ENCODE measurements at regions not wholly inside any gene's neighbourhood (a gene's known extent, or its start where the extent isn't known, plus 50 kb on each side); places are given as distances from the start of the nearest gene placed in this dataset.
"Not testable (repeated sequence)": the region's sequence is repeated elsewhere in the genome, so short reads cannot be mapped to it uniquely, and the experiment has no call there.

GRCh38 chr16:72657791-72658190, 390.1 kb downstream of the ZFHX3 start:
- no peak for DNase-seq (ENCODE audit: low read depth, low spot score)

DNA sequence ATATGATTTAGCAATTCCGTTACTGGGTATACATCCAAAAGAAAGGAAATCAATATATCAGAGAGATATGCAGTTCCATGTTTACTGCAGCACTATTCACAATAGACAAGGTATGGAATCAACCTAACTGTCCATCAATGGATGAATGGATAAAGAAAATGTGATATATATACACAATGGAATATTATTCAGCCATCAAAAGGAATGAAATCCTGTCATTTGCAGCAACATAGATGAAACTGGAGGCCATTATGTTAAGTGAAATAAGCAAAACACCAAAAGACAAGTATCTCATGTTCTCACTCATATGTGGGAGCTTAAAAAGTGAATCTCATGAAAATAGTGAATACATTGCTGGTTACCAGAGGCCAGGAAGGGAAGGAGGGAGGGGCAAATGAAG, 390.8 kb downstream of the ZFHX3 start:
- no peak for DNase-seq (ENCODE audit: low read depth, low spot score)

GRCh38 chr16:72654535-72654934, 393.4 kb downstream of the ZFHX3 start:
- no peak for DNase-seq (ENCODE audit: low read depth, low spot score)

- no peak for DNase-seq (ENCODE audit: low read depth, low spot score)
These were observed 398.5 kb downstream of the ZFHX3 start for GRCh38 chr16:72649254-72649944.

DNA sequence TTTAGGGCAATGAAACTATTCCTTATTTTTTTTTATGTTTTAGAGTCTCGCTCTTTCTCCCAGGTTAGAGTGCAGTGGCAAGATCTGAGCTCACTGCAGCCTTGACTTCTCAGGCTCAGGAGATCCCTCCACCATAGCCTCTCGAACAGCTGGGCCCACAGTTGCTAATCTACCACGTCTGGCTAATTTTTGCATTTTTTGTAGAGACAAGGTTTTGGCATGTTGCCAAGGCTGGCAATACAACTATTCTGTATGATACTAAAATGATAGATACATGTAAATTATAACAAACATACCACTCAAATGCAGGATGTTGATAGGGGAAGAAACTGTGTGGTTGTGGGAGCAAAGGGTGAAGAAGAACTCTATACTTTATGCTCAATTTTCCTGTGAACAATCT, 401.3 kb downstream of the ZFHX3 start:
- no peak for DNase-seq (ENCODE audit: low read depth, low spot score)

GRCh38 chr16:72645538-72645937, 402.4 kb downstream of the ZFHX3 start:
- DNase-seq (ENCODE audit: low read depth, low spot score): no peak

DNA sequence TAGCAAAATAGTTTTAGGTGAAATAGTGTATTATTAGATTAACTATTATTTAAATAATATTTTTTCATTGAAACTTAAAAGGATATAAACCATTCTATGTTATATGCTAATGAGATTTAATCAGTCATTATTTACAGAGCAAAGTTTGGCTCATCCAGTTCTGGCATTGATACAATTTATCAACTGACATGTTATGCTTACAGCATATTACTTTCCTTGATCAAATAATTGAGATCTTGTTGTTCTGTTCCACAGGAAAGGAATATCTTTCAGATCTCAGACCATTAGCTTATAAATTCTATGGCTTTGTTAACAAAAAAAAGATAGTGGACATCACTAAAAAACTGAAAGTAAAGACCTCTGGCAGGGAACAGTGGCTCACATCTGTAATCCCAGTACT, 403.0 kb downstream of the ZFHX3 start:
- no peak for DNase-seq (ENCODE audit: low read depth, low spot score)

- DNase-seq (ENCODE audit: low read depth, low spot score): no peak
These were observed 408.4 kb downstream of the ZFHX3 start for GRCh38 chr16:72639494-72639893.

DNA sequence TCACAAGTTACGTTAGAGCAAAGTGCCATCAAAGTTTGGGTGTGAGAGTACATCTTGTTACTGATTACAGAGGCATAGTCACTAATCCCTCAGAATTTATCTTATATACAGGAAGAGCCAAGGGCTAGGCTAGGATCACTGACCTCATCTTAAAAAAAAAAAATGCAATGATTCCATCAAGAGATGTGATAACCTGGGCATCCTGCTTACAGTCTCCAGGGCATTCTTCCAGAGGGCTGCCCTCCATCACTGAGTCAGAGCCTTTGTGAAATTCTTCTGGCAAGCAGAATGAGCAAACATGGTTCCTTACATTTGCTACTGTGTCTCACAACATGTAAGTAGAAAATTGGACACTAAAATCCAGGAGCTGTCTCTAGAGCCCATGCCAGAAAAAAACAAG, 410.6 kb downstream of the ZFHX3 start:
- DNase-seq (ENCODE audit: low read depth, low spot score): no peak

DNA sequence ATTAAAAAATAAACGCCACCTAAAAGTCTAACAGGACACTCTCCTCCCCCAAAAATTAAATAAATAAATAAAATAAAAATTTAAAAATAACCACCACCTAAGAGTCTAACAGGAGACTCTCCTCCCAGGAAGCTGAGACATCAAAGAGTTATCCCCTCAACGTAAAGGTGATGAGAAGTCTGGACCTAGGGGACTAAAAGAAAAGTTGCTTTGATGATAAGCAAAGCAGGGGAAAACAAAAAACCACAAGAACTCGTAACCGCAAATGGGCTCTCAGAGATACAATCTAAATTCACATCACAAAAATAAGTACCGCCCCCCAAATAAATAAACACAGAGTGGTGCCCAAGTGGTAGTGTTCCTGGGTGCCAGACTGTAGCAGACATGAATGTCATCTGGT, 412.2 kb downstream of the ZFHX3 start:
- DNase-seq (ENCODE audit: low read depth, low spot score): no peak

DNA sequence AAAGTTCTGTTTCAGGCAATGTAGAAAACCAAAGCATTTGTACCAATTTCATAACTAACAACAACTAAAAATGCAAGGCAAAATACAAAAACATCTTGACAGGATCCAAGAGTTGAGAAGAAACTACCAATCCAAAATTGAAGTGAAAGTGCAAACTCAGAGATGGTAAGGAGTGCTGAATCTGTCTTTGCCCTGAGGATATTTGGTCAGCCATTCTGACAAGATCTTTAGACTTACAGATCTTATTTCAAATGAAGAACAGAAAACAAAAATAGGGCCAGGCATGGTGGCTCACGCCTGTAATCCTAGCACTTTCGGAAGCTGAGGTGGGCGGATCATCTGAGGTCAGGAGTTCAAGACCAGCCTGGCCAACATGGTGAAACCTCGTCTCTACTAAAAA, 412.8 kb downstream of the ZFHX3 start:
- no peak for DNase-seq (ENCODE audit: low read depth, low spot score)

DNA sequence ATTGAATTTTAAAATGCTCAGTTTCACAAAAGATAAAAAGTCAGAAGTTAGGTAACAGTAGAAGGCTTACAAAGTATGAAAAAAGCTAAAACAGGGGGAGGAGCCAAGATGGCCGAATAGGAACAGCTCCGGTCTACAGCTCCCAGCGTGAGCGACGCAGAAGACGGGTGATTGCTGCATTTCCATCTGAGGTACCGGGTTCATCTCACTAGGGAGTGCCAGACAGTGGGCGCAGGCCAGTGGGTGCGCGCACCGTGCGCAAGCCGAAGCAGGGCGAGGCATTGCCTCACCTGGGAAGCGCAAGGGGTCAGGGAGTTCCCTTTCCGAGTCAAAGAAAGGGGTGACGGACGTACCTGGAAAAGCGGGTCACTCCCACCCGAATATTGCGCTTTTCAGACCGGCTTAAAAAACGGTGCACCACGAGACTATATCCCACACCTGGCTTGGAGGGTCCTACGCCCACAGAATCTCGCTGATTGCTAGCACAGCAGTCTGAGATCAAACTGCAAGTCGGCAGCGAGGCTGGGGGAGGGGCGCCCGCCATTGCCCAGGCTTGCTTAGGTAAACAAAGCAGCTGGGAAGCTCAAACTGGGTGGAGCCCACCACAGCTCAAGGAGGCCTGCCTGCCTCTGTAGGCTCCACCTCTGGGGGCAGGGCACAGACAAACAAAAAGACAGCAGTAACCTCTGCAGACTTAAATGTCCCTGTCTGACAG, 420.6 kb downstream of the ZFHX3 start:
- not testable (repeated sequence) for DNase-seq (ENCODE audit: low read depth, low spot score)

DNA sequence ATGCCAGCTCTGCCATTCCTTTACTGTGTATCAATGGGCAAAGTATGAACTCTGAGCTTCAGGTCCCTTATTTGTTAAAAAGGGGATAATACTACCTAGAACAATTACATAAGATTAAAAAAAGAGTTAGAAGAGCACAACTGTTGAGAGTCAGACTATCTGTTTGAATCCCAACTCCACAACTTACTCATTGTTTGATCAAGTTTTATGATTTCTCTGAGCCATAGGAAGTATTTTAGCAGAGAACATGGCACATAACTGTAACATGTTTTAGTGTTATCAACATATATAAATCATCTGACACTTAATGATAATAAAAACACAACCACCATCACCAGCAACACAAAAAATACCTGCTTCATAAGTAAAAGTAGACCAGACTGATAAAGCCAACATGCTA, 421.3 kb downstream of the ZFHX3 start:
- DNase-seq (ENCODE audit: low read depth, low spot score): no peak

DNA sequence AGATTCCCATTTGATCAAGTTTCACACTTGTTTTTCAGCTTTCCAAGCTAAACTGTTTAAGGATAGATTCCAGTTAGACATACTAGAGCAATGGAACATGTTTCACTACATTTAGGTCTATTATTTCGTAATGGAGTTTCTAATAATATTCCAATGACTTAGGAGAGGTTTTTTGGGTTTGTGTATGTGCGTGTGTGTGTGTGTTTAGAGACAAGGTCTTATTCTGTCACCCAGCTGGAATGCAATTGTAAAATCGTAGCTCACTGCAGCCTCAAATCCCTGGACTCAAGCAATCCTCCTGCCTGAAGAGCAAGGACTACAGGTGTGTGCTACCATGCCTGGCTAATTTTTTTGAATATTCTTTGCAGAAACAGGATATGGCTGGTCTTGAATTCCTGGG, 426.3 kb downstream of the ZFHX3 start:
- DNase-seq (ENCODE audit: low read depth, low spot score): no peak

GRCh38 chr16:72620853-72621252, 427.1 kb downstream of the ZFHX3 start:
- no peak for DNase-seq (ENCODE audit: low read depth, low spot score)

DNA sequence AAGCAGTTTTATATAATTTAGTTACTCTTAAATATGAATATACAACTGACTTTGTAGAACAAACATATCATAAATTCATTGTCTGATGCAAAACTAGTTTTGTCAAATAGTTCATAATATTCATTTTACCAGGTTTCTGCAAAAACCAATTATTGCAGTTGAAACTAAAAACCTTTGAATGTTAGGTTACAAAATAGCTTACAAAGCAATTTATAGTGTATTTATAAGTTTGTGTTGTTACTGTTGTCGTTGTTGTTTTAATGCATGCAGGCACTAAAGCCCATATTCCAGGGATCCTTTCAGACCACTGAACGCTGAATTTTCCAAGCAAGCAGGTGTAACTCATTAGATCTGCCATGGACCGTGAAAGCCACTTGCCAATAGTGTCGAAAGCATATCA, 427.6 kb downstream of the ZFHX3 start:
- no peak for DNase-seq (ENCODE audit: low read depth, low spot score)

GRCh38 chr16:72615856-72616255, 432.1 kb downstream of the ZFHX3 start:
- DNase-seq (ENCODE audit: low read depth, low spot score): no peak

- DNase-seq (ENCODE audit: low read depth, low spot score): no peak
These were observed 435.2 kb downstream of the ZFHX3 start for GRCh38 chr16:72612718-72613117.

DNA sequence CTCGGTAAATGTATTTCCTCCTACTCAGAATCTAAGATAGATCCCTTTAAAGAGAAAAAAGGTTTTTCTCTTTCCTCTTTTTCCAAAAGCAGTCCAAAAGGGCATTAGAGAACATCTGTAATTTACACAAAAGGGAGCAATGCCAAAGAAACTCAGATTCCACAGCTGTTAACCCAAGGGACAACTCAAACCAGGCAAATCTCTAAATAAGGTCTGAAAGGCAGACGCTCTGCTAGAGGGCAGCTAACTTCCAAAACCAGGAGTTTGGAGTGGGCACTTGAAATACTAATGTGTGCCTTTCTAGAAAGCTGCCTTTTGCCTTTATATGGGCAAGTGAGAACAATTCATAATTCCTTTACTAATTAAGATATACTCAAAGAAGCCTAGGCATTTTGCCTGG, 435.7 kb downstream of the ZFHX3 start:
- peak; percentile 7 for DNase-seq (ENCODE audit: low read depth, low spot score)

GRCh38 chr16:72609933-72610332, 438.0 kb upstream of the PMFBP1 start:
- DNase-seq (ENCODE audit: low read depth, low spot score): no peak

DNA sequence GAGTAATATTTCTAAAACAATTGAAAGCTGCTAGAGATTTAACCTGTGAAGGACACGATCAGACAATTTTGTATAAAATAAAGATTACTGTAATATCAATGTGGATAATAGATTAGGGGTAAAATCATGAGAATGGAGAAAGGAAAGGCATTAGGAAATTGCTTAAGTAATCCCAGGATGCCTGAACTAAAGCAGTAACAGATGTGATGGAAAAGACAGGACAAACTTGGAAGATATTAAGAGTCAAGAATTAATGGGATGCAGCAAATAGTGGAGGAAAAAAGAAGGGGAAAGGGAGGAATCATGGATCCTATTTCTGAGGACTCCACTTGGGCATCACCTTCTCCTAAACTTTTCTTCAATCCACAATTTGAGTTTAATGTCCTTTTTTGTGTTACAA, 437.1 kb upstream of the PMFBP1 start:
- DNase-seq (ENCODE audit: low read depth, low spot score): no peak

- DNase-seq (ENCODE audit: low read depth, low spot score): no peak
These were observed 432.4 kb upstream of the PMFBP1 start for GRCh38 chr16:72604375-72604774.

DNA sequence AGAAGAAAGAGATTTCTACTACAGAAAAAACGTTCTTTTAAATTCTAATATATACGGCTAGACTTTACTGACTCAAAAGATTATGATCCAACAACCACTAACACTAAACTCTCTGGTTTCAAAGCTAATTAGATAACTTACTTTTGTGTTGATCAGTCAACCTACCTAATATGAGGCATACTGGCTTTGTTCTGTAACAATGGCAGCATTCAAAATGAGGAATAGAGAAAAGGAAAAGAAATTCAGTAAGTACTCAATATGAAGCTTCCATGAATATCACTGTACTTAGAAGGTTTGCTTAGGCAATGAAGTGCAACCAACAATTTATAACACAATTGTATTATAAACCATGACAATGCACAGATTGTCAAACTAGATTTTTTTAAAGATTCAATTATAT, 430.5 kb upstream of the PMFBP1 start:
- no peak for DNase-seq (ENCODE audit: low read depth, low spot score)

GRCh38 chr16:72598696-72599095, 426.7 kb upstream of the PMFBP1 start:
- no peak for DNase-seq (ENCODE audit: low read depth, low spot score)

Measured in brain pericyte (primary cell).